ENCODE measurements at regions not wholly inside any gene's neighbourhood (a gene's known extent, or its start where the extent isn't known, plus 50 kb on each side); places are given as distances from the start of the nearest gene placed in this dataset.

DNA sequence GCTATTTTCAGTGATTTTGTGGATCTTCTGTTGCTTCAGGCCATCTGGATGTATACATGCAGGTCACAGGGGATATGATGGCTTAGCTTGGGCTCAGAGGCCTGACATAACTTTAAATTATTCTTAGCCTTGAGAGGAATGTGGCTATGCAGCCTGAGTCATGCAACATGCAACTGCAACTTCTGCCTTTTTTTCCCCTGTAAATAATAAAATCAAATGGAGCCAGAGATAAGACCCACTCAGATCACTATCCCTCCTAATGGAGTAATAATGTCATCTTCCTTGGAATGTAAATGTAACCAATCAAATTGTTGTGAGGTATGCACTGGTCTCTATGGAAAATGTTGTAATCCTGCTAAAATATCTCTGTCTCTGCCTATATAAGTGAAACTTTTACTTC lies 54.9 kb downstream of the MAGEB17 start:
- DNase-seq, result no peak

DNA sequence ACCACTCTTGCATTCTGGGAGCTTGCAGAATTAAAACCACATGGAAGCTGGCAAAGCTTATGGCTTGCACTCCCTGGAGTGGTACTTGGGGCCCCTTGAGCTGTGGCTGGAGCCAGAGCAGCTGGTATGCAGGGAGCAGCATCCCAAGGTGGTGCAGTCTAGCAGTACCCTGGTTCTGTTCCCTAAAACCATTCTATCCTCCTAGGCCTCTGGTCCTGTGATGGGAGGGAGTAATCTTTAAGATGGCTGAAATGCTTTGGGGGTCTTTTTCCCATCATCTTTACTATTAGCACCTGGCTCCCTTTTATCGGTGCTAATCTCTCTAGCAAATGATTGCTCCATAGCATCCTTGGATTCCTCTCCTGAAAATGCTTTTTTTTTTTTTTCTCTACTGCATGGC lies 56.1 kb downstream of the MAGEB17 start:
- DNase-seq, result no peak

DNA sequence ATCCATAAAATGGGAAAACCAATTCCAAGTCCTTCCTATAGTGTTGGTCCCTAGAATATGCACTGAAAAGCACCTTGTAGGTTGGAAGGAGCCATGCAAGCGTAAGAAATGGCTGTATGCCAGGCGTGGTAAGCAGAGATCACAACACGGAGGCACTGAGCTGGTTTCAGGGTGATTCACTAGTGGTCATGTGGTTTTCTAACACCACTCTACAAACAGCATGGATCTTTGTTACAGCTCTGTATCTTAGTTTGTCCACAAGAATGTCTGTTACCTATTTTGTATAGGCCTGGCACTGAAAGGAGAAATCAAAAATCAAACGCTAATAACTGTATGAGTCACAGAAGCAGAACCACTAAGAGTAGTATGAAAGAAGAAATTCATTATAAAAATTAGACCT lies 71.9 kb downstream of the MAGEB17 start:
- DNase-seq, result no peak

DNA sequence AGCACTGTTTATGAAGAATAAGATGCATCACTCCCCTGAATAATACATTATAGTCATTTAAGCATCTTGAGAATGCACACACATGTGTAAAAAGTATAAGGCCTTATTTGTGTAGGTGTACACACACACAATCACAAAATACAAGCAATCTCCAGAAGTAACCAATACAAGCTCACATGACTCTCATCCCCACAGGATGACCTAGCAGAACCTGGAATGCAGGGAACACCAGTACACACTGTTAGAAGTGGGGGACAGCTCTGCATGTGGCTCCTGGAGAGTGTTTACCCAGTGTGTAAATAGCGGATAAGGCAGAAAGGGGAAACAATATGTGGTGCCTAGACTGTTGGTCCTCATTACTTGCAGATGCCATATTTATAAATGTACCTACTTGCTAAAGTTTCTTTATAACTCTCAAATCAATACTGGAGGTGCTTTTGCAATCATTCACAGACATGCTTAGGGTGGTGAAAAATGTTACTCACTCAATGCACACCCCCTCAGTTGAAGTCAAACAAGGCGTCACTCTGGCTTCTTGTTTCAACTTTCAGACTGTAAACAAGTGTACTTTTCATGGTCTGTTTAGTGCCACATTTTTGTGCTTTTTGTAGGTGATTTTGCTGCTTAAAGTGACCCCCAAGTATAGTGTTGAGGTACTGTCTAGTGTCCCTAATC lies 73.1 kb downstream of the MAGEB17 start:
- no peak for DNase-seq

DNA sequence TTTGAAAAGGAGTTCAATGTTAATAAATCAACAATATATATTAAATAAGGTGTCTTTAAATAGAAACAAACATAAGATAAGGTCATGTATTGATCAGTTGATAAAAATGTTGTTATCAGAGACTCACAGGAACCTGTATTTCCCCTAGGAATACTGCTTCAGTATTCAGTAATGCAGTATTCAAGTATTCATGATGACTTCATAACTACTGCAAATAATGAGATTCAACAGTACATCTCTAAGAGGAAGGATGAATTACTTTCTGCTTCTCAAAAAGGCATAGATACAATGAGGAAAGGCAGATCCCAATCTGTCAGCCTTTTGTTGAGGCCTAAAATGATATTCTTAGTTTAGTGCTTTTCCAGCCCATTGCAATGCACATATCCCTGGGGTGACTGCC lies 73.7 kb downstream of the MAGEB17 start:
- DNase-seq, result no peak

DNA sequence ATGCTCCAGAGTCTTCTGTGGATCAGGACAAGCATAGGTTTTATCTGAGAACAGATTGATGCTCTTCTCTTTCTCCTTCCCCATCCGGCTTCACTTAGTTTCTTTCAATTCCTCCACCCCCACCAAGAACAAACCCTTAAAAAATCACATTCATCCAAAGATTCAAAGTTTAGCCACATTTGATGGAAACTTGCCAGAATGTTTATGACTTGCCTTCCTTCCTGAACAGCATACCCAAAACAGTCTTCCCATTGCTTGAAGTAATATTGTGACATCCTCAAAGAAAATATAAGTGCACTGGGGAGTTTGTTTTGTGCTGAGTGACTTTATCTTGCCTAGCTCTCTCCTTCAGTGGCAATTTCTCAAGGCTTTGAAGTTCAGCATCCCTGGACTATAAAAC lies 83.0 kb downstream of the MAGEB17 start:
- no peak for DNase-seq

DNA sequence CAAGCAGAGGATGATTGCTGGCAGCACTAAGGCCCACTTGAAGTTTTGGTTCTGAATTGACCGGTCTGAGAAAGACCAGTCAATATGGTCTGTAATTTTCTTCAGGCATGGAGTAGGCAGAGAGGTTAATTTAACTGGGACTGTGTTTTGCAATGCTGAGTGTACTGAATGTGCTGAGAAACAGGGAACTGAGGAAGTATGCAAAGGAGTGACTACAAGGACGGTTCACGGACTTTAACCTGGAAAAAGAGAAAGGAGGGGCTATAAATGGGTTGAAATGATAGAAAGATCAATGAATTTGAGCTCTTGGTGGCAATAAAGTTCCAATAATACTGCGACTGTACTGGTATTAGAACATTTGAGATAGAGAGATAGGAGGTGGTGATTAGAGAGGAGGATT lies 84.5 kb downstream of the MAGEB17 start:
- no peak for DNase-seq

DNA sequence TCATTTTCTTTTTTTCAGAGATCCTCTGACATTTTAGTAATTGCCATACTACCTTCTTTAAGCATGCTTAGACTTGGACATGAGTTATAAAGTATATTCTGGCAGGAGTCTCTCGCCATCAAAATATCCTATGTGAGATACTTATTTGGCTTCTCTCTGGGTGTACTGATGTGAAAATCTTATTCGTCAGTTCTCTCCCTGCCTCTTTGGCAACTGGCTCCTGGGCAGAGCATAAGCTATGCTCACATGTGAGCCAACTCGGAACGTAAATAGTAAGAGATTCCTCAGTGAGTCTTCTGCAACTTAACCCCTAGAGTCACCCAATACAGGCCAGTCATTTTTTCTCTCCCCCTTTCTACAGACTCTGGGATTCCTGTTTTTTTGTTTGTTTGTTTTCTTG lies 91.6 kb downstream of the MAGEB17 start:
- no peak for DNase-seq

DNA sequence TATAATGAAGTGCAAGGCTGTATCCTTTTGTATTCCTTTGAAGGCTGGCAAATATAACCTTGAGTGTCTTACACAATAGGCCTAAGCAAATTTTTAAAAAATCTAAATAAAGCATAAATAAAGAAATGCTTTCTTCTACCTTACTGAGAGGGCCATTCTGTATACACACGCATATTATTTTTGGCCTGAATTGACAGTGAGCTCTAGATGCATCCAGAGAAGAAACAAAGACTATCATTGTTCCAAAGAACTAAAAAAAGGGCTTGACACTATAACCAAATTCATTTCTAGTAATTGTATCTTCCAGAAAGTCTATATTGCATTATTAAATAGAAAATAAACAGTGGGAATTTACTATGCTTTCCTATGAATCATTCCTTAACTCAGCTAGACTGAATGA lies 100.2 kb downstream of the MAGEB17 start:
- DNase-seq, result no peak

DNA sequence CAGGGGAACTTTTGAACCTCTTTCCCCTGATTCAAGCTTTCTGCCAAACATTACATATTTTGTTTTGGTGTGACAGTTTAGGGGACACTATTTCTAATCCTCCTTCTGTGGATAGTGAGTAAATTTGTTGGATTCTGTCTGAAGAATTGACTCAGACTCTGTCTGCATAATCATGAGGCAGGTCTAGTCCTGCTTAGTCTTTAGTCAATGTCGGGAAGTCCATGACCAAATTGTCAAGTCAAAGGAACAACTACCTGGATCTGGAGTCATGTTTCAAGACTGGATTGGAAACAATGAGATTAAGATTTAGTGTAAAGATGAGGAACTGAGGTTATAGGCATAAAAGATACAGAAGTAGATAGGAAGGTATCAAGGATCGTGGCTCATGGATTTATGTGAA lies 100.9 kb downstream of the MAGEB17 start:
- DNase-seq, result no peak

DNA sequence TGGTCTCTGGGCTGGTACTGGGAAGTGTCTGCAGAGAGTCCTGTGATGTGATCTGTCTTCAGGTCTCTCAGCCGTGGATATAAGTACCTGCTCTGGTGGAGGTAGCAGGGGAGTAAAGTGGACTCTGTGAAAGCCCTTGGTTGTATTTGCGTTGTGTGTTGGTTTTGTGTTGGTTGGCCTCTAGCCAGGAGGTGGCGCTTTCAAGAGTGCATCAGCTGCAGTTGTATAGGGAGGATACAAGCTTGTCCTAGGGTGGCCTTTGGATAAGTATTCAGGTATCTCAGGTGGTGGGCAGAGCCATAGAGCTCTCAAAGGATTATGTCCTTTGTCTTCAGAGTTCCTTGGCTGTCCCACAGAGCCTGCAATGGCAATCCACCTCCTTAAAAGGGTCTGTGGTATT lies 111.6 kb downstream of the MAGEB17 start:
- DNase-seq, result no peak

DNA sequence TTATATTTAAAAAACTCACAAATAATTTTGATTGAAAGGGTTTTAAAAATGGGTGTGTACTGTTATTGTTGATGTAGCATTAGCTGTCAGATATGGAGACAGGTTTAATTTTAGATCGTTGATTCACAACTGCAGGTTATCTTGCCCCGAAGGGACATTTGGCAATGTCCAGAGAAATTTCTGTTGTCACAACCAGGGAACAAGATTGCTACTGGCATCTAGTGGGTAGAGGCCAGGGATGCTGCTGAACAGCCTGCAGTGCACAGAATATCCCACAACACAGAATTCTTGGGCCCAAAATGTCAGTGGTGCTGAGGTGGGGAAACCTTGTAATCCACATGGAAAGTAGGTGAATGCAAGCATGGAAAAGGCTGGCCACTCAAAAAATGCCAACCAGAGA lies 114.9 kb downstream of the MAGEB17 start:
- no peak for DNase-seq

DNA sequence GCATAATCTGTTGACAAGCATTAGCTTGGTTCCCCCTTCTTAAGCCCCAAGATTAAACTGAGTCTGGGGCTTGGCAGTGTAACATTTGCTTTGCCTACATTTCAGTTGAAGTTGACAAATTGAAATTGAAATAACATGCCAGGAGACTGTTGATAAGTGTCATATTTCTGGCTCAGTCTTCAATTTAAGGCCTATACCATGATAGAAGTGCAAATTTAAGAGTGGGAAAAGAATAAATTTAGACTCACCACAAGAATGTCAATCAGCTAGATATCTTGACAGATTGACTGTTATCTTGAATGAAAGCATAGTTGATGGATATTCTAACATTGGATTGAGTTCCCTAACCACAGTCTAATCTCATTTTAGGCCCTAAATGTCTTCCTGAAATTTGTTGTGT lies 117.6 kb downstream of the MAGEB17 start:
- DNase-seq, result no peak

DNA sequence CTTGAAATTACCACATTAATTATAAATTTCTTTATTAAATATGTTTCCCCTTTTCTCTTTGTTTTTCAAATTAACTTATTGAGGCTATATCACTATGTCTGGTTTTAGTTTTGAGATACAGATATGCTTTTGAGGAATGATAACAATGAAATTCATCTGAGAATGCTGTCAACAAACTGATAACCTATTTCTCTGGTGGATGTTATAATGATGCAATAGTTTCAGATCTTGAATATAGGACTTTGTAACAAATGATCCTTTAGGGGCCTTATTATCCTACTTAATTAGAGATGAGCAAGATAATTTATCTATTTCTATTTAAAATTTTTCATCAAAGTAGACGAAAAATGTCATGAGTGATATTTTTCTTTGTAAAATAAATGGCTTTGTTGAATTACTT lies 123.7 kb downstream of the MAGEB17 start:
- no peak for DNase-seq

DNA sequence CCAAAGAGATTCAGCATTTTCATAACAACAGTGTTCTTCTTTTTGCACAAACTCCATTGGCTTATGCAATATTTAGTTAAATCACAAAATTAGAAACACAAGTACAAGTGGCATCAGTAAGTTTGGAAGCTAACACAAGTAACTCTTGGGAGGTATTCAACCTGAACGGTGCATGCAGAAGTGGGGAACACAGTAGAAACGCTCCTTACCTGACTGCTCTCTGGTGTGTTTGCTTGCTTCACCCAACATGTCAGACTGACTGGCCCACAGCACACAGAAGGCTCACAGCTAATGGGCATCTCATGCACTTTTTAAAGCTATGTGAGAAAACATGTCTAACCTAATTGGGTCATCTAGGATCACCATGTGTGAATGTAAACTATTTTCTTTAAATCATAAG lies 133.6 kb downstream of the MAGEB17 start:
- no peak for DNase-seq

DNA sequence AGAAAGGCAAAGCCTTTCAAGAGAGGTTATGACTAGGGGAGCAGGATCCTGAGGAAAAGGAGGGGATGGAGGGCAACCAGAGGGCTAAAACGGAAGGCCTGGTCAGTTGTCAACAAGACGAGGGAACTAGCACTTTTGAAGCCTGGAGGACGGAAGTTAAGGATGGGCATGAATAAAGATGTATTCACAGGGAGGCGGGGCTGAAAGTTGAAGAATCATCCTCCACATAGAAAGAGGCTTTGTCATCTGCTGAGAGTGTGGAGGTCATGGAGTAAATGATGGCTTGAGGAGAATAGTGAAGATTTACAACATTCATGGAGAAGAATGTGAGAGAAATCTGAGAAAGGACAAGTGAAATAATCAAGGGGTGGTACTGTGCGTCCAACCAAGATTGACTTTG lies 137.5 kb downstream of the MAGEB17 start:
- DNase-seq, result no peak

DNA sequence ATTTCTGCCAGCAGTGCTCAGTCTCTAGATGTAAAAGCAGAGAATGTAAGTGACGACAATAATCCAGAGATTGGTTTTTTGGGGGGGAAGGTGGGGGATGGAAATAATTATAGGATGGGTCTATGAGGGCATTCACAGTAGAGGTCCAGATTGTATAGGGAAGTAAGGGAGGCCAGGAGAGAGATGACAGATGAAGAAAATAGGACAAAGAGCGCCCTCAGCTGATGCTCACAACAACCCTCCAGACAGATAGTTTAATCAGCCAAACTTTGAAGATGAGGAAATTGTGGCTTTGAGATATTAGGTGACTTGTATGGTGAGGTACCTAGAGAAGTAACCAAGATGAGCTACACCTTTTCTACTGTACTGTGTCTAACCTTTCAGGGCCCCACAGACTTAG lies 137.9 kb downstream of the MAGEB17 start:
- no peak for DNase-seq

DNA sequence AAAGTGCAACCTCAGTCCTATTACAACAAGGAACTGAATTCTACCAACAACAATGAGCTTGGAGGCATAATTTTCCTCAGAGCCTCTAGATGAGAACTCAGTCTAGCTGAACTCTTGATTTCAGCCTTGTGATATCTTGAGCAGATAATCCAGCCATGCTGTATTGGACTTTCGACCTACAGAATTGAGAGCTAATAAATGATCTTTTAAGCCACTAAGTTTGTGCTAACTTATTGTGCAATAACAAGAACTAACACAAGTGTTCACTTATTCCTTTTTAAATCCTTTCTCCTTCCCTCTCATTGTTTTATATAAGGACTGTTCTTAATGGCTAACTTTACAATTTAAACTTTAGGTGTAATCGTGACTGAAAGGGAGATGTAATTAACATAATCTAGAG lies 140.7 kb downstream of the MAGEB17 start:
- no peak for DNase-seq

DNA sequence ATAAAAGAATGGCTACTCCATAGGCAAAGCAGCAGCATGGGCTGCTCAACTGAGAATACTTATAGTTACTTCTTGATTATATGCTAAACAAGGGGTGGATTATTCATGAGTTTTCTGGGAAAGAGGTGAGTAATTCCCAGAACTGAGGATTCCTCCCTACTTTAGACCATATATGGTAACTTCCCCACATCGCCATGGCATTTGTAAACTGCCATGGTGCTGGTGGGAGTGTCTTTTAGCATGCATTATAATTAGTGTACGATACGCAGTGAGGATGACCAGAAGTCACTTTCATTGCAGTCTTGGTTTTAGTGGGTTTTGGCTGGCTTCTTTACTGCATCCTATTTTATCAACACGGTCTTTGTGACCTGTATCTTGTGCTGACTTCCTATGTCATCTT lies 141.5 kb downstream of the MAGEB17 start:
- DNase-seq, result no peak

DNA sequence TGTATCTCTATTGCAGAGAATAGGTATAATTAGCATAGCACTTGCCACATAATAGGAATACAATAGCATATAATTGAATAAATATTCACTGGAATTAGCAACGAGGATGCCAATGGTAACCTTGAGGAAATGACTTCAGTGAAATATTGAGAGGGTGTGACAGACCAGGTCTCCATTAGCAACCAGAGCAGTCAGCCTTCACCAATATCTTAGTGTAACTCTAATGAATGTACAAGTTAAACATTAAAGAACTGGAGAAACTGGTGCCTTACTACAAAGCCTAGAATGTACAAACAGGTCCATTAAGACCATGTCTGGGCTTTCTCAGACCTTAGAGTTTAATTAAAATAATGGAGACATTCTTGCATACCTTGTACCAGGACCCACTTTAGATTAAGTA lies 143.0 kb downstream of the MAGEB17 start:
- DNase-seq, result no peak

DNA sequence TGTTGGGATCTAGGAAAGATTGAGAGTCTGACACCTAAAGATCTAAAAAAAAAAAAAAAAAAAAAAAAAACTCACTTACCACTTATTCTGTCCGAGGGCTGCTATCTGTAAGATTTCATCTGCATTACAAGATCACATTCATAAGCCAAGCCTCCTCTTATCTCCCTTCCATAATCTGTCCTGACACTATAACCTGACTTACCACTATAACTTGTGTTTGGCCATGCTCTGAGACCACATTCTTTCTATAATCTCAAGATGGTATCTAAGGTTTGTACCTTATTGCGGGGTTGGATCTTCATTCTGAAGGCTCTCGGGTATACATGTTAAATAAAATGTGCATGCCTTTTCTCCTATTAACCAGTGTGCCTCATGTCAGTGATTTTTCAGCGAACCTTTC lies 144.4 kb downstream of the MAGEB17 start:
- no peak for DNase-seq

DNA sequence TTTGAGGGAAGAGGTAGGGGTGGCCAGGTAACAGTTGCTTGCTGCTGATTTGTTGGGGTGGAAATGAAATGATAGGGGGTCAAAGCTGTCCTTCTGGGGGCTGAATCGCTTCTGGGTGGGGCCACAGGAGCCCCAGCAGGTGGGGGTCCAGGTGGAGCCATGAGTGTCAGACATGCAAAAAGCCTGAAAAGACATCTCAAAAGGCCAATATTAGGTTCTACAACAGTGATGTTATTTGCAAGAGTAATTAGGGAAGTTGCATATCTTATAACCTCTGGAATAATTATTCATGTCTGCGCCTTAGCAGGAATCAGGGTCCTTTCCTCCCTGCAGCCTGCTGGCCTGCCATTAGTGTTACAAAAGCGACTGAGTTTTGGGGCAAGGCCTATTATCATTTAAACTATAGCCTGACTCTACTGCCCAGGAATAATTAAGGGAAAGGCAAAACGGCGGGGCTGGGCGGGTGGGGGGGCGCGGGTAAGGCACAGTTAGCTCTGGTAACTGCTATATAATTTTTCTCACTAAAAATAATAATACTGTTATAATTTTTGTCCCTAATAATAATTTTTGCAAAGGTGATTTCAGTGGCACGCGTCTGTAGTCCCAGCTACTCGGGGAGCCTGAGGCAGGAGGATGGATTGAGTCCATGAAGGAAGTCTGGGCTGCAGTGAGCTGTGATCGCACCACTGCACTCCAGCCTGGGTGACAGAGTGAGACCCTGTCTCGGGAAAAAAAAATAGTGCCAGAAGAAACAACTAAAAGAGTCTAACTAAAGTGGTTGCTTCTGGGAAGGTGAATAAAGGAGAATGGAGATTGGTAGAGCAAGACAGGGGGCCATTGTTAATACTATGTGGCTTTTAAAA lies 145.7 kb downstream of the MAGEB17 start:
- no peak for DNase-seq

DNA sequence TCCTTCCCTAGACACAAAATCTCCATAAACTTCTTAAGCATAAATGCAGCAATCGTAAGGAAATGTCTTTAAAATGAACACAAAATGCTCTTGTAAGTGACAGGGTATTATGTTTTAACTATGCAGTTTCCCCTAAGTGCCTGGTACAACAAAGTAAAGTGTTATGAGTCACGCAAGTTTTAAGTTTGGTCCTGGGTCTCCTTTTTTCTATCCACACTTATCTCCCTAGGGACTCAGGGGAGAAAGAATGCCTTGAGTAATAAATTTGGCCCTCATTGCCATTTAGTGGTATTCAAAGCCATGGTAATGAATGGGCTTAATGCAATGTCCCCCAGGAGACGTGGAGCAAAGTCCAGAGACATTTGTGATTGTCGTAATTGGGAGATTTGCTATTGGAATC lies 149.1 kb downstream of the MAGEB17 start:
- DNase-seq, result no peak

DNA sequence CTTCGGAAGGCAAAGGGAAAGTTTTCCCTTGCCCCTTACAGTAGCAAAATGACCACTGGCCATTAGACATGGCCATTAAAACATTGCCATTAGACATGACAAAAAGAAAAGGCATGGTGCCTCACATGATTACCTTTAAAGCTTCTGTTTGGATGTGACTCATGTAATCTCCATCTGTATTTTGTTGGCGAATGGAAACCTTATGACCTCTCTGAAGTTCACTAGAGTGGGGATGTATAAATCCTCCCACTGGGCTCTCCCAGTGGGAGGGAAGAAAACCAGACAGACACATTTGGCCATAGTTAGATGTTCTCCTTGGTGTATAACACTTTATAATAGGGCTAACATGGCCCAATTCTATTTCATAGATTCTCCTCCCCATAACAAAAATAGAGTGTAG lies 152.6 kb downstream of the MAGEB17 start:
- no peak for DNase-seq
